Small intestine (tissue), 7 donors: ENCODE measurements at regions not wholly inside any gene's neighbourhood (a gene's known extent, or its start where the extent isn't known, plus 50 kb on each side); places are given as distances from the start of the nearest gene placed in this dataset.

ENCODE experiments used
- DNase-seq, 2 donors: peaks; one replicate each; pipeline versions ENCODE4 v3.0.0 to v3.0.0-alpha.2; 2013
- FAIRE-seq: peaks from 2 replicates; lab custom pipeline; 2012; peaks lifted over from hg19 to GRCh38; lab: Jason Lieb, UNC
- H3K27ac ChIP-seq, 3 donors: one replicate each; pipeline ENCODE4 v1.5.1; 2013; ENCODE audit warnings: low read length in 2 of 3, mild to moderate bottlenecking in 2 of 3, control low read depth in 1 of 3, inconsistent platforms in 1 of 3, low read depth in 1 of 3, moderate library complexity in 1 of 3
- H3K27me3 ChIP-seq, 3 donors: one replicate each; pipeline ENCODE4 v1.6.1; 2013; ENCODE audit warnings: low read length in 3 of 3, inconsistent platforms in 1 of 3; ENCODE audit not compliant: control insufficient read depth in 3 of 3, insufficient read depth in 3 of 3
- H3K36me3 ChIP-seq, 3 donors: one replicate each; pipeline ENCODE4 v1.6.1; 2013; ENCODE audit warnings: low read length in 3 of 3, inconsistent platforms in 1 of 3, low read depth in 1 of 3, mild to moderate bottlenecking in 1 of 3, moderate library complexity in 1 of 3; ENCODE audit not compliant: control insufficient read depth in 3 of 3, insufficient read depth in 2 of 3
- H3K4me1 ChIP-seq, 3 donors: one replicate each; pipeline ENCODE4 v1.6.1; 2013; ENCODE audit warnings: low read length in 2 of 3, inconsistent platforms in 1 of 3, low read depth in 1 of 3, mild to moderate bottlenecking in 1 of 3, moderate library complexity in 1 of 3; ENCODE audit not compliant: control insufficient read depth in 3 of 3, insufficient read depth in 2 of 3
- H3K4me3 ChIP-seq, 3 donors: one replicate each; pipeline ENCODE4 v1.5.1; 2013; ENCODE audit warnings: low read length in 3 of 3, control low read depth in 1 of 3, inconsistent platforms in 1 of 3, low read depth in 1 of 3, mild to moderate bottlenecking in 1 of 3, moderate library complexity in 1 of 3
- H3K9me3 ChIP-seq, 2 donors: one replicate each; pipeline ENCODE4 v1.6.1; 2013; ENCODE audit warnings: low read depth in 1 of 2, low read length in 1 of 2; ENCODE audit not compliant: control insufficient read depth in 2 of 2, insufficient read depth in 1 of 2
- WGBS, 3 donors: extraction: QIAGEN DNeasy Blood & Tissue Kit; methylation state at CpG; one replicate each; pipeline ENCODE4 v1.1.7; 2013; 5-methylcytosine and 5-hydroxymethylcytosine counted together
- donor health status: healthy with polysubstance abuse.
- donor health status: control.
- donor health status: control.
- donor health status: Bipolar disorder and iron deficiency.
- donor health status: healthy.

- DNase-seq (no peak), FAIRE-seq (no peak)
- no peak overlapping the region for H3K4me3 ChIP-seq
- no peaks in the 10 kb centered on the region for H3K27me3 ChIP-seq
- H3K36me3 ChIP-seq: no peaks in the 10 kb centered on the region
- H3K4me1 ChIP-seq: no peaks in the 10 kb centered on the region
- H3K9me3 ChIP-seq: no peaks in the 10 kb centered on the region
- H3K27ac ChIP-seq: no peak overlapping the region
Measured at GRCh38 chr4:19677211-19677610, 574.5 kb upstream of the SLIT2 start.

- H3K4me3 ChIP-seq: no peak overlapping the region
- no peaks in the 10 kb centered on the region for H3K4me1 ChIP-seq
- H3K27ac ChIP-seq: no peak overlapping the region
- DNase-seq: no peak
- 79 to 85% (median 82%) methylated on average over 4 of the region's 4 CpGs for WGBS, 3 donors
- no peaks in the 10 kb centered on the region for H3K27me3 ChIP-seq
- no peaks in the 10 kb centered on the region for H3K36me3 ChIP-seq
- FAIRE-seq: no peak
- no peaks in the 10 kb centered on the region for H3K9me3 ChIP-seq
Measured at GRCh38 chr4:19675172-19675811, 576.4 kb upstream of the SLIT2 start.

GRCh38 chr4:19659101-19659500, 592.6 kb upstream of the SLIT2 start:
- no peaks in the 10 kb centered on the region for H3K9me3 ChIP-seq
- 73 to 77% (median 76%) methylated on average over 5 of the region's 5 CpGs for WGBS, 3 donors
- H3K4me1 ChIP-seq: no peaks in the 10 kb centered on the region
- H3K27ac ChIP-seq: no peak overlapping the region
- FAIRE-seq: no peak
- no peaks in the 10 kb centered on the region for H3K36me3 ChIP-seq
- H3K27me3 ChIP-seq: no peaks in the 10 kb centered on the region
- no peak for DNase-seq
- no peak overlapping the region for H3K4me3 ChIP-seq

- Histone ChIP-seq H3K4me3 (no peak overlapping the region), H3K4me1 (no peaks in the 10 kb centered on the region), H3K36me3 (no peaks in the 10 kb centered on the region), H3K9me3 (no peaks in the 10 kb centered on the region), H3K27ac (no peak overlapping the region), H3K27me3 (no peaks in the 10 kb centered on the region)
- FAIRE-seq (no peak), DNase-seq (no peak)
- WGBS, 3 donors: 68 to 85% (median 68%) methylated on average over 3 of the region's 3 CpGs
Measured at GRCh38 chr4:19657856-19658255, 593.8 kb upstream of the SLIT2 start.

GRCh38 chr4:19655666-19656065, 596.0 kb upstream of the SLIT2 start:
- DNase-seq (no peak), FAIRE-seq (no peak)
- H3K36me3 ChIP-seq: no peaks in the 10 kb centered on the region
- no peaks in the 10 kb centered on the region for H3K4me1 ChIP-seq
- H3K27me3 ChIP-seq: no peaks in the 10 kb centered on the region
- WGBS, 3 donors: 75 to 84% (median 82%) methylated on average over 5 of the region's 5 CpGs
- H3K27ac ChIP-seq: no peak overlapping the region
- H3K9me3 ChIP-seq: no peaks in the 10 kb centered on the region
- no peak overlapping the region for H3K4me3 ChIP-seq

GRCh38 chr4:19650903-19651864, 600.5 kb upstream of the SLIT2 start:
- no peaks in the 10 kb centered on the region for H3K36me3 ChIP-seq
- H3K27me3 ChIP-seq: no peaks in the 10 kb centered on the region
- 79 to 84% (median 79%) methylated on average over 6 of the region's 6 CpGs for WGBS, 3 donors
- no peaks in the 10 kb centered on the region for H3K4me1 ChIP-seq
- H3K4me3 ChIP-seq: no peak overlapping the region
- no peak for FAIRE-seq
- H3K27ac ChIP-seq: no peak overlapping the region
- DNase-seq: no peak
- no peaks in the 10 kb centered on the region for H3K9me3 ChIP-seq

GRCh38 chr4:19645589-19645988, 606.1 kb upstream of the SLIT2 start:
- no peaks in the 10 kb centered on the region for H3K27me3 ChIP-seq
- no peak overlapping the region for H3K27ac ChIP-seq
- no peaks in the 10 kb centered on the region for H3K9me3 ChIP-seq
- no peak for FAIRE-seq
- H3K36me3 ChIP-seq: no peaks in the 10 kb centered on the region
- H3K4me1 ChIP-seq: no peaks in the 10 kb centered on the region
- no peak overlapping the region for H3K4me3 ChIP-seq
- WGBS, 3 donors: 71 to 88% (median 79%) methylated on average over 1 of the region's 1 CpG
- no peak for DNase-seq

GRCh38 chr4:19636451-19636850, 615.3 kb upstream of the SLIT2 start:
- FAIRE-seq (no peak), DNase-seq (no peak)
- H3K4me3 ChIP-seq: no peak overlapping the region
- peaks cover 1 to 8% of the 10 kb centered on the region in 2 donors for H3K9me3 ChIP-seq
- H3K4me1 ChIP-seq: no peaks in the 10 kb centered on the region
- no peaks in the 10 kb centered on the region for H3K36me3 ChIP-seq
- no peaks in the 10 kb centered on the region for H3K27me3 ChIP-seq
- H3K27ac ChIP-seq: no peak overlapping the region
